ENCODE measurements at regions not wholly inside any gene's neighbourhood (a gene's known extent, or its start where the extent isn't known, plus 50 kb on each side); places are given as distances from the start of the nearest gene placed in this dataset.

DNA sequence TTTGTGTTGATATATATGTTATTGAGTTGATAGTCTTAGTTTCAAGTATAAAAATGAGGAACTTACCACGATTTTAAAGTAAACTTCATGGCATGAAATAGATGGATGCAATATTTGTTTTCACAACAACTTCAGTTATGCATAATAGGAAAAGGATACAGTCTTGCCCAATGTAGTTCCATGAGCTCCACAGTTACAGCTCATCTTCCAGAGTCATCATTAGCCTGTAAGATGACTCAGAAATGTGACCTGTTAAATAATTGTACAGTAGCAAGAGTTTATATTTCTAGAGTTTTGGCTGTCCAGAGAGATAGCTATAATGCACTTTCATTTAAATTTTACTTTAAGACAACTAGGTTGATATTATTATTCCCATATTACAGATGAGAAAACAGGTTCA is 80.9 kb upstream of the ARHGAP28 start:
- no TSS peak for BruUV-seq (replicated peaks)
- intact Hi-C loops (cut with micrococcal nuclease; ENCODE audit: unreplicated experiment) = no loop called here
- H3K9me2 ChIP-seq (ENCODE audit: insufficient read depth, low read length) = no peaks in the 10 kb centered on the region
- no peaks in the 10 kb centered on the region for H3K4me1 ChIP-seq (ENCODE audit: insufficient read depth, low read length, poor library complexity, severe bottlenecking)
- CTCF ChIA-PET (ENCODE audit: unreplicated experiment) = no interaction called here
- POLR2A ChIA-PET = no interaction called here
- DNase-seq (ENCODE audit: low spot score) = no peak
- H3K79me2 ChIP-seq (ENCODE audit: insufficient read depth, low read depth, low read length) = no peaks in the 10 kb centered on the region
- no peak overlapping the region for H3K4me3 ChIP-seq (ENCODE audit: low read depth, low read length, poor library complexity, severe bottlenecking)
- H3K4me2 ChIP-seq (ENCODE audit: low read length) = no peak overlapping the region
- no peak overlapping the region for H3K27ac ChIP-seq (ENCODE audit: low read depth, low read length, poor library complexity, severe bottlenecking)
- no peaks in the 10 kb centered on the region for H3K9me3 ChIP-seq (ENCODE audit: low read length)
- H3K36me3 ChIP-seq (ENCODE audit: insufficient read depth, low read length) = no peaks in the 10 kb centered on the region
- H4K20me1 ChIP-seq (ENCODE audit: insufficient read depth, low read length) = no peaks in the 10 kb centered on the region
- TF ChIP-seq EZH2phosphoT487 (IDR thresholded peaks at IDR 0.05; ENCODE audit: borderline replicate concordance, low read depth, low read length) = no peak
- TF ChIP-seq, protein P1, sequence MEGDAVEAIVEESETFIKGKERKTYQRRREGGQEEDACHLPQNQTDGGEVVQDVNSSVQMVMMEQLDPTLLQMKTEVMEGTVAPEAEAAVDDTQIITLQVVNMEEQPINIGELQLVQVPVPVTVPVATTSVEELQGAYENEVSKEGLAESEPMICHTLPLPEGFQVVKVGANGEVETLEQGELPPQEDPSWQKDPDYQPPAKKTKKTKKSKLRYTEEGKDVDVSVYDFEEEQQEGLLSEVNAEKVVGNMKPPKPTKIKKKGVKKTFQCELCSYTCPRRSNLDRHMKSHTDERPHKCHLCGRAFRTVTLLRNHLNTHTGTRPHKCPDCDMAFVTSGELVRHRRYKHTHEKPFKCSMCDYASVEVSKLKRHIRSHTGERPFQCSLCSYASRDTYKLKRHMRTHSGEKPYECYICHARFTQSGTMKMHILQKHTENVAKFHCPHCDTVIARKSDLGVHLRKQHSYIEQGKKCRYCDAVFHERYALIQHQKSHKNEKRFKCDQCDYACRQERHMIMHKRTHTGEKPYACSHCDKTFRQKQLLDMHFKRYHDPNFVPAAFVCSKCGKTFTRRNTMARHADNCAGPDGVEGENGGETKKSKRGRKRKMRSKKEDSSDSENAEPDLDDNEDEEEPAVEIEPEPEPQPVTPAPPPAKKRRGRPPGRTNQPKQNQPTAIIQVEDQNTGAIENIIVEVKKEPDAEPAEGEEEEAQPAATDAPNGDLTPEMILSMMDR (conservative IDR thresholded peaks at IDR 0.05; ENCODE audit: low read length) = no peak
- H2AFZ ChIP-seq (ENCODE audit: low read length) = no peak overlapping the region

DNA sequence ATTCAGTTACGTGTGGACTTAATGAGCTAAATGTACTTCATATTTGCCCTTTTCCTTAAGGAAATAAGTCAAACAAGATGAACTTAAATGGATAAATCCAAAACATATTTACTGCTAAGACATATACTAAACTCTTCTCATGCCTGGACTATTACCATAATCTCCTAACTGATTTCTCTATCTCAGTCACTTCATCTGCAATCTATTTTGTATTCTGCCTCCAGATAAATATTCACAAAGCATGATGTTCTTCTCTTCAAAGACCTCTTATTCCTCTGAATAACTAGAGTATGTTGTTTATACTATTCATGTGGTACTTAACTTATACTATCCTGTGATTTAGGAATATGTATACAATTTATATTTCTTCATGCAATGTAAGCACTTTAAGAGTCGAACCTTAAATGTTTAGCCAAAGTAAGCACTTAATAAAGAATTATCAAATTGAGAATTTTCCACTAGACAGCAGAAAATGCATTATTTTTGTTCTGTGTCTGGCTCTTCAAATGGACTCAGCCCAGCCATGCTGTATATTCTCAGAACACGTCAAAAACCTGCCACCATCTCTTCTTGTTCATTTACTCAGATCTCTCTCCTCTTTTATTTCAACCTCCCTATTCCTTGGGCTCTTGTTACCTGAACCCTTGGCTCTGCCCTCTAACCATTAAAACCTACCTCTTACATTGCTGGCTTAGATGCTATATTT is 79.9 kb upstream of the ARHGAP28 start:
- Histone ChIP-seq H4K20me1 (ENCODE audit: insufficient read depth, low read length) (no peaks in the 10 kb centered on the region), H3K9me3 (ENCODE audit: low read length) (no peaks in the 10 kb centered on the region), H3K27ac (ENCODE audit: low read depth, low read length, poor library complexity, severe bottlenecking) (no peak overlapping the region), H3K9me2 (ENCODE audit: insufficient read depth, low read length) (no peaks in the 10 kb centered on the region), H3K4me3 (ENCODE audit: low read depth, low read length, poor library complexity, severe bottlenecking) (no peak overlapping the region), H3K79me2 (ENCODE audit: insufficient read depth, low read depth, low read length) (no peaks in the 10 kb centered on the region), H2AFZ (ENCODE audit: low read length) (no peak overlapping the region), H3K36me3 (ENCODE audit: insufficient read depth, low read length) (no peaks in the 10 kb centered on the region), H3K4me1 (ENCODE audit: insufficient read depth, low read length, poor library complexity, severe bottlenecking) (no peaks in the 10 kb centered on the region), H3K4me2 (ENCODE audit: low read length) (no peak overlapping the region)
- POLR2A ChIA-PET = no interaction called here
- TF ChIP-seq, protein P1 (conservative IDR thresholded peaks at IDR 0.05; ENCODE audit: low read length) = no peak
- no peak for TF ChIP-seq EZH2phosphoT487 (IDR thresholded peaks at IDR 0.05; ENCODE audit: borderline replicate concordance, low read depth, low read length)
- CTCF ChIA-PET (ENCODE audit: unreplicated experiment) = no interaction called here
- DNase-seq (ENCODE audit: low spot score) = no peak
- intact Hi-C loops (cut with micrococcal nuclease; ENCODE audit: unreplicated experiment) = loop anchor here (10.0 kb wide), 1 partner anchor 55 kb away; no protein-coding TSS in a partner anchor
- BruUV-seq (replicated peaks) = no TSS peak

DNA sequence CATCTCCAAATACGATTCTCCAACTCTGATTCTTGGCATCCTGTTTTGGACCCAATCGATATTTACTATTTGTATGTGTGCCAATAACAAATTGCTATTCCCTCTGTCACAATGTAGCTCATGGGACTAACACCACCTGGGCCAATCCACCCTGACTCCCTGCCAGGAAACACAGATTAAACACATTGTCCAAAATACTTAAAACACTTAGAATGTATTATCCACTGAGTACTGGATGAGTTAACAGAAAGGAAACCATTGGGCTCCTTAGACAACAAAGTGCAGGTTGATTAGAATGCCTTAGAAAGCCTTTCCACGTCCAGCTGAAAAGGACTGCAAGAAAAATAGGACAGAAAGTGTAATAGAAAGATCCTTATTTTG is 79.4 kb upstream of the ARHGAP28 start:
- Histone ChIP-seq H3K79me2 (ENCODE audit: insufficient read depth, low read depth, low read length) (no peaks in the 10 kb centered on the region), H2AFZ (ENCODE audit: low read length) (no peak overlapping the region), H4K20me1 (ENCODE audit: insufficient read depth, low read length) (no peaks in the 10 kb centered on the region), H3K27ac (ENCODE audit: low read depth, low read length, poor library complexity, severe bottlenecking) (no peak overlapping the region), H3K9me3 (ENCODE audit: low read length) (no peaks in the 10 kb centered on the region), H3K36me3 (ENCODE audit: insufficient read depth, low read length) (no peaks in the 10 kb centered on the region), H3K9me2 (ENCODE audit: insufficient read depth, low read length) (no peaks in the 10 kb centered on the region), H3K4me1 (ENCODE audit: insufficient read depth, low read length, poor library complexity, severe bottlenecking) (no peaks in the 10 kb centered on the region), H3K4me3 (ENCODE audit: low read depth, low read length, poor library complexity, severe bottlenecking) (no peak overlapping the region), H3K4me2 (ENCODE audit: low read length) (no peak overlapping the region)
- intact Hi-C loops (cut with micrococcal nuclease; ENCODE audit: unreplicated experiment) = loop anchor here (10.0 kb wide), 1 partner anchor 55 kb away; no protein-coding TSS in a partner anchor
- DNase-seq (ENCODE audit: low spot score) = no peak
- BruUV-seq (replicated peaks) = no TSS peak
- POLR2A ChIA-PET = no interaction called here
- TF ChIP-seq EZH2phosphoT487 (IDR thresholded peaks at IDR 0.05; ENCODE audit: borderline replicate concordance, low read depth, low read length) = no peak
- TF ChIP-seq, protein P1 (conservative IDR thresholded peaks at IDR 0.05; ENCODE audit: low read length) = no peak
- CTCF ChIA-PET (ENCODE audit: unreplicated experiment) = no interaction called here
